Chondrocyte (in vitro differentiated cells): ENCODE measurements at regions not wholly inside any gene's neighbourhood (a gene's known extent, or its start where the extent isn't known, plus 50 kb on each side); places are given as distances from the start of the nearest gene placed in this dataset.

Experiments used
- DNase-seq: peaks from one replicate; pipeline ENCODE4 v3.0.0; 2021; ENCODE audit warnings: mixed read lengths, low spot score
- H3K27ac Mint-ChIP-seq: one replicate; pipeline ENCODE4 v1.8.0; 2021; ENCODE audit warnings: mild to moderate bottlenecking, moderate library complexity, mixed read lengths; ENCODE audit not compliant: unreplicated experiment
- H3K27me3 Mint-ChIP-seq: 2 replicates; pipeline ENCODE4 v1.8.0; 2021; ENCODE audit warnings: low read depth, mixed read lengths
- H3K36me3 Mint-ChIP-seq: 2 replicates; pipeline ENCODE4 v1.8.0; 2021; ENCODE audit warnings: low read depth, mixed read lengths
- H3K4me1 Mint-ChIP-seq: 2 replicates; pipeline ENCODE4 v1.8.0; 2021; ENCODE audit warnings: low read depth, mild to moderate bottlenecking, mixed read lengths
- H3K4me3 Mint-ChIP-seq: one replicate; pipeline ENCODE4 v1.8.0; 2021; ENCODE audit warnings: mild to moderate bottlenecking, moderate library complexity, mixed read lengths; ENCODE audit not compliant: unreplicated experiment
- H3K9me3 Mint-ChIP-seq: 2 replicates; pipeline ENCODE4 v1.8.0; 2021; ENCODE audit warnings: low read depth, mixed read lengths
- TF ChIP-seq, protein P1 (sequence below): fragments of 200-600 bp; sonication (generic); IDR thresholded peaks from 2 replicates; pipeline ENCODE4 v1.5.0; 2021; ENCODE audit warnings: antibody characterized with exemption, mild to moderate bottlenecking, moderate library complexity

DNA sequence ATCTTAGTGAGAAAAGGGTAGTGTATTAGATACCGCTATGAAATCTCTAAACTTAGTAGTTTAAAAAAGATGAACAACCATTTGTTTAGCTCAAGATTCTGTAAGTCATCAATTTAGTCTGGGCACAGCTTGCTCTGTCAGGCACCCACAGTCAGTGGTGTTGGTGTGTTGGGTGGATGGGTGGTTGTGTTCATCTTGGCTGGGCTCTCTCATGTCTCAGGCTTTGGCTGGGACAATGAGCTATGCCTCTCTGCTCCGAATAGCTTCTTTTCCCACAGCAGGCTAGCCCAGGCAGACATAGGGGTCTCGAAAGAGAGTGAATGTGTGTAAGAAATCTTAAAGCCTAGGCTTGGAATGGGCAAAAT, 127.0 kb upstream of the GATB start:
- Mint-ChIP-seq H3K27ac (no peak overlapping the region), H3K4me3 (no peak overlapping the region), H3K27me3 (peaks cover 9% of the 10 kb centered on the region), H3K36me3 (no peaks in the 10 kb centered on the region), H3K9me3 (peaks cover 2% of the 10 kb centered on the region), H3K4me1 (no peaks in the 10 kb centered on the region)
- TF ChIP-seq, protein P1, sequence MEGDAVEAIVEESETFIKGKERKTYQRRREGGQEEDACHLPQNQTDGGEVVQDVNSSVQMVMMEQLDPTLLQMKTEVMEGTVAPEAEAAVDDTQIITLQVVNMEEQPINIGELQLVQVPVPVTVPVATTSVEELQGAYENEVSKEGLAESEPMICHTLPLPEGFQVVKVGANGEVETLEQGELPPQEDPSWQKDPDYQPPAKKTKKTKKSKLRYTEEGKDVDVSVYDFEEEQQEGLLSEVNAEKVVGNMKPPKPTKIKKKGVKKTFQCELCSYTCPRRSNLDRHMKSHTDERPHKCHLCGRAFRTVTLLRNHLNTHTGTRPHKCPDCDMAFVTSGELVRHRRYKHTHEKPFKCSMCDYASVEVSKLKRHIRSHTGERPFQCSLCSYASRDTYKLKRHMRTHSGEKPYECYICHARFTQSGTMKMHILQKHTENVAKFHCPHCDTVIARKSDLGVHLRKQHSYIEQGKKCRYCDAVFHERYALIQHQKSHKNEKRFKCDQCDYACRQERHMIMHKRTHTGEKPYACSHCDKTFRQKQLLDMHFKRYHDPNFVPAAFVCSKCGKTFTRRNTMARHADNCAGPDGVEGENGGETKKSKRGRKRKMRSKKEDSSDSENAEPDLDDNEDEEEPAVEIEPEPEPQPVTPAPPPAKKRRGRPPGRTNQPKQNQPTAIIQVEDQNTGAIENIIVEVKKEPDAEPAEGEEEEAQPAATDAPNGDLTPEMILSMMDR, result no peak
- no peak for DNase-seq

DNA sequence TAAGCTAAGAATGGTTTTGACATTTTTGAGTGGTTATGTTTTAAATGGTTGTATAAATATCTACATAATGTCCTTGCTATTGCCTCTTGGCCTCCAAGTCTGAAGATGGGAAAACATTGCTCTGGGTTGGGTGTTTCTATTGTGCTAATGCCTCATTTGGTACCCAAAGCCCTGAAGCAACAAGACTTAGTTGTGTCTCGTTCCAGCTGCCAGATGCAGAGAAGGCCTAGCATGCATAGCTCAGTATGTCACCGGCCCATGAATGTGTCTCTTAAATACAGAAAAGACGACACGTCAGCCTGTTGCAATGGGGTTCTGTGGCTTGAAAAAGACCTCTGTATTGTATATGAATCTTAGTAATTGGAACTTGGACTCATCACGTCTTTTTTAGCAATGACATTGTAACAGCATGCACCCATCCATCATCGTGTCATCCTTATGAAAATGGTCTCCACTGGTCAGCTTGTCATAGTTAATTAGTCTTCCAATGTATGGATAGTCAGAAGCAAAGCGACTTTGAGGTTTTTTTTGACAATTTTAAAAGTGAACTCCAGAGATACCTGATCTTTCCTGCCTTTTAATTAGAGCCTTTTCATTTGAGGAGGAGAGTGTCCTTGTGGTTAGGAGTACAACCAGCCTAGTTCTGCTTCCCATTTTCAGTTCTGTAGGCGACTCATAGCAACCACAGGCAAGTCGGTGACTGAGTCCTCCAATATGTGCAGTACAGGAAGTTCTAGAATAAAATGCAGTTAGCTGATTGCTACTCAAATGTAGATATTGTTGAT, 126.4 kb upstream of the GATB start:
- DNase-seq, result no peak
- TF ChIP-seq, protein P1, result no peak
- H3K27me3 Mint-ChIP-seq, result peaks cover 8% of the 10 kb centered on the region
- H3K36me3 Mint-ChIP-seq, result no peaks in the 10 kb centered on the region
- H3K4me3 Mint-ChIP-seq, result no peak overlapping the region
- no peak overlapping the region for H3K27ac Mint-ChIP-seq
- H3K9me3 Mint-ChIP-seq, result peaks cover 2% of the 10 kb centered on the region
- no peaks in the 10 kb centered on the region for H3K4me1 Mint-ChIP-seq

DNA sequence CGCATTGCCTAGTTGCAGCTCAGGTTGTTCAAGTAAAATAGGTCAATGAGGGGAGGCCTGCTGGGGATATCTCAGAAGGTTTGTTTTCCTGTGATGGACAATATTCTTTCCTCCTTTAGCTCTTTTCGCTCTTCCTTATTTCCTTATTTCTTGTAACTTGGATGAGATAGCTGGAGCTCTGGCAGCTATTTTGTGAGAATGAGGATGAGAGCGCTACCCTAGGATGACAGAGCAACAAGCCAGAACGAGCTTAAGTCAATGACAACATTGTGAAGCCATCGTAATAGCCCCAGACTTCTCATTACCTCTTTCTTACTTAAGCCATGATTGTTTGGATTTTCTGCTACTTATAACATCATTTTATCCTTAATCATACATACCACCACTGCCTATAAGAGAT, 124.3 kb upstream of the GATB start:
- H3K9me3 Mint-ChIP-seq, result peaks cover 2% of the 10 kb centered on the region
- H3K27me3 Mint-ChIP-seq, result no peaks in the 10 kb centered on the region
- H3K4me1 Mint-ChIP-seq, result no peaks in the 10 kb centered on the region
- TF ChIP-seq, protein P1, result no peak
- DNase-seq, result no peak
- no peak overlapping the region for H3K27ac Mint-ChIP-seq
- no peak overlapping the region for H3K4me3 Mint-ChIP-seq
- no peaks in the 10 kb centered on the region for H3K36me3 Mint-ChIP-seq

DNA sequence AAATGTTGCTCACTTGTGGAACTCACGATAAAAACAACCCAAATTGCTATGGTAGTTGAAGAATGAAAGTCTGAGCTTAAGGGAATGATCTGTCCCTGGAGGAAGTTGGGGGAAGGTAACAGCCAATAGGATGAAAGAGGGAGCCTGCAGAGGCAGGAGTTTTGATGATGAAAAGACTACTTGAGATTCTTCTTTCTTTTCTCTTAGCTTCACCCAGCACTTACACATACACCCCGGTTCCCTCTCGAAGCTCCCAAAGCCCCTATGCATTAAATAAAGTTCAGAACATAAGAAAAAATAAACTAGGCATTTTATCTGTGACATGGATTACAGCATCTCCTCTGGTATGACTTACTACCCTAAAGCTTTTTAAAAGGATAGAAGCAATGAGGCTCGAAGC, 122.9 kb upstream of the GATB start:
- peaks cover 2% of the 10 kb centered on the region for H3K9me3 Mint-ChIP-seq
- H3K4me1 Mint-ChIP-seq, result no peaks in the 10 kb centered on the region
- DNase-seq, result no peak
- H3K27me3 Mint-ChIP-seq, result peaks cover 4% of the 10 kb centered on the region
- TF ChIP-seq, protein P1, result no peak
- H3K27ac Mint-ChIP-seq, result no peak overlapping the region
- no peaks in the 10 kb centered on the region for H3K36me3 Mint-ChIP-seq
- no peak overlapping the region for H3K4me3 Mint-ChIP-seq

DNA sequence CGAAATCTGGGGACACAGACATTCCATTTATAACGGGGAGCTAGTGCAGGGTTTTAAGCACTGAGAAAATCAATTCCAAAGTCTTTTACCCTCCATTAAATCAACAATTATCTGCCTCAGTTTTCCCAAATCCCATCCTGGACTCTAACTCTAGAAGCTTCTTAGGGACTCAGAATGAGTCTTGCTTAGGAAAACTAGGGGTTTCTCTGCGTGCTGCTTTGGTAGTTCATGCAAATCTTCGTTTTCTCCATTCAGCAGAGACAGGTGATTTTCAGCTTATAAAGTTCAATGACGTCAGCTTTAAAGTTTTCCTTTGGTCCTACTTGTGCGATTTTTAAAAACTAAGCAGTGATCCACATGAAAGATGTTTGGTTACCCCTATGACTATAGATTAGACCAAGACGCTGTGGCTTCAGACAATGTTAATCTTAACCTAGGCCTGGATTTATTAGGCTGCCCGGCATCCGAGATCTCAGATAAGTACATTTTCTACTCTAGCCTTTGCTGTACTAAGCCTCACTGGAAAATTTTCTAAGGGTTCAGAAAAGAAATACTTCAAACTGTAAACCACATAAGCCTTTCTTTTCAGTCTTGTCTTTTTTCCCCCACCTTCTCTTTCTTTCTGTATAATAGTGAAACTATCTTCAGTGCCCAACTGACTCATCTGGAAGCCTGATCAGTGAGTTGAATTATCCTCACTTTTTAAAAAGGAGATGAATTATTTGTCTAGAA, 121.4 kb upstream of the GATB start:
- Mint-ChIP-seq H3K27me3 (peaks cover 4% of the 10 kb centered on the region), H3K36me3 (no peaks in the 10 kb centered on the region), H3K4me1 (no peaks in the 10 kb centered on the region), H3K27ac (no peak overlapping the region), H3K9me3 (peaks cover 2% of the 10 kb centered on the region), H3K4me3 (no peak overlapping the region)
- no peak for DNase-seq
- TF ChIP-seq, protein P1, result no peak
